A204.1 (cell line): ENCODE measurements at regions not wholly inside any gene's neighbourhood (a gene's known extent, or its start where the extent isn't known, plus 50 kb on each side); places are given as distances from the start of the nearest gene placed in this dataset.
"Not testable (repeated sequence)": the region's sequence is repeated elsewhere in the genome, so short reads cannot be mapped to it uniquely, and the experiment has no call there.

ENCODE experiments used
- FAIRE-seq: peaks from 2 replicates; lab custom pipeline; 2012; peaks lifted over from hg19 to GRCh38; lab: Jason Lieb, UNC

- FAIRE-seq, result no peak
Observed at GRCh38 chr3:36077320-36077719, 303.0 kb upstream of the STAC start.

- not testable (repeated sequence) for FAIRE-seq
Observed at GRCh38 chr3:36082958-36083357, 297.3 kb upstream of the STAC start.

GRCh38 chr3:36095238-36095637, 285.1 kb upstream of the STAC start:
- FAIRE-seq, result no peak

- FAIRE-seq, result no peak
Observed at GRCh38 chr3:36097209-36097608, 283.1 kb upstream of the STAC start.

GRCh38 chr3:36114353-36114752, 266.0 kb upstream of the STAC start:
- FAIRE-seq, result peak; percentile 65

- no peak for FAIRE-seq
Observed at GRCh38 chr3:36124118-36124796, 256.0 kb upstream of the STAC start.

- no peak for FAIRE-seq
Observed at GRCh38 chr3:36132214-36132613, 248.1 kb upstream of the STAC start.

GRCh38 chr3:36135863-36136262, 244.4 kb upstream of the STAC start:
- no peak for FAIRE-seq

- no peak for FAIRE-seq
Observed at GRCh38 chr3:36142746-36143145, 237.6 kb upstream of the STAC start.

- FAIRE-seq, result no peak
Observed at GRCh38 chr3:36146404-36146803, 233.9 kb upstream of the STAC start.

GRCh38 chr3:36147934-36148558, 232.3 kb upstream of the STAC start:
- FAIRE-seq, result no peak

GRCh38 chr3:36149447-36149865, 230.8 kb upstream of the STAC start:
- no peak for FAIRE-seq

- FAIRE-seq, result no peak
Observed at GRCh38 chr3:36155515-36155914, 224.8 kb upstream of the STAC start.

GRCh38 chr3:36164400-36164799, 215.9 kb upstream of the STAC start:
- FAIRE-seq, result no peak

GRCh38 chr3:36165509-36166290, 214.6 kb upstream of the STAC start:
- no peak for FAIRE-seq

GRCh38 chr3:36166477-36166876, 213.8 kb upstream of the STAC start:
- no peak for FAIRE-seq

GRCh38 chr3:36172699-36173098, 207.6 kb upstream of the STAC start:
- FAIRE-seq, result no peak

GRCh38 chr3:36175113-36175812, 205.0 kb upstream of the STAC start:
- FAIRE-seq, result no peak

- FAIRE-seq, result no peak
Observed at GRCh38 chr3:36175916-36176461, 204.3 kb upstream of the STAC start.

GRCh38 chr3:36178018-36178417, 202.3 kb upstream of the STAC start:
- no peak for FAIRE-seq

- no peak for FAIRE-seq
Observed at GRCh38 chr3:36182024-36182423, 198.3 kb upstream of the STAC start.

- FAIRE-seq, result not testable (repeated sequence)
Observed at GRCh38 chr3:36187197-36187596, 193.1 kb upstream of the STAC start.
